ENCODE measurements at regions not wholly inside any gene's neighbourhood (a gene's known extent, or its start where the extent isn't known, plus 50 kb on each side); places are given as distances from the start of the nearest gene placed in this dataset.

- H3K4ac ChIP-seq (ENCODE audit: low read depth, low read length): no peak overlapping the region
- no peaks in the 10 kb centered on the region for H3K27me3 ChIP-seq (ENCODE audit: insufficient read depth, low read length, poor library complexity)
Measured at GRCh38 chr12:98317939-98318899, 197.2 kb upstream of the TMPO start.

DNA sequence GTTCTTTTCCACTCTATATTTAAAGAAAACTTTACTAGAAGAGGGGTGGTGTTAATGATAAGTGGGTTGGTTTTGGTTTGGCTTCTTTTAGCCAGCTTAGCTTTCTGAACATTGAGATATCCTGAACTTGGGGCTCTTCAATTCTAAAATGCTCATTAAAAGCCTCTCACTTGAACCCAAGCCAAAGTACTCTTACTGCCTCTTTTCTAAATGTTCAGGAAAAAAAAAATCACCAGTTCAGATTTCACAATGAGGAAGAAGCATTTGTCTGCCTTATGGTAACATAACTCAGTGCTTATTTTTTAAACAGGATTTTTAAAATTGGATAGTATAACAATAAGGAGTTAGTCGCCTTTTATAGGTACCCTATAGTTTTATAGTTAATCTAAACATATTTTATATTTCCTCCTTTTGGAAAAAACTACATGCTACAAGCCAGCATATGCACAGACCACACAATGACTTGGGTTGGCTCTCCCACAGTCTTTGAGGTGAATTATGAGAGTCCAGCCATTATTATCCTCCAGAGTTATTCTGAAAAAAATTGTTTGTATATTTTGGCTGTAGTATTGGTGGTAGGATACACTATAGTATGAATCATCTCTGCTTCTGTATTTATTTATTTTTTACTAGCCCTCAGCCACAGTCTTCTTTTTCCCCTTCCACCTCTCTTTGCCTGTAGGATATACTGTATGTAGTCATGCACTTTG lies 195.5 kb upstream of the TMPO start:
- DNase-seq: no peak
- H3K79me1 ChIP-seq (ENCODE audit: low read length): no peaks in the 10 kb centered on the region
- no peak overlapping the region for H3K4me2 ChIP-seq (ENCODE audit: low read length)
- H2AK5ac ChIP-seq (ENCODE audit: low read length): no peak overlapping the region
- no peaks in the 10 kb centered on the region for H3K79me2 ChIP-seq (ENCODE audit: control insufficient read depth, insufficient read depth, low read length)
- no peak overlapping the region for H3K56ac ChIP-seq (ENCODE audit: low read length)
- H2BK120ac ChIP-seq (ENCODE audit: low read depth, low read length): no peak overlapping the region
- no peaks in the 10 kb centered on the region for H3K36me3 ChIP-seq (ENCODE audit: control insufficient read depth, insufficient read depth, low read length)
- no peak overlapping the region for H3K23ac ChIP-seq (ENCODE audit: low read length)
- no peak overlapping the region for H3K9ac ChIP-seq (ENCODE audit: low read length)
- H2BK15ac ChIP-seq (replicated peaks; ENCODE audit: low read depth): no peak overlapping the region
- no peak overlapping the region for H3K4me3 ChIP-seq (ENCODE audit: low read length)
- no peak overlapping the region for H3K4ac ChIP-seq (ENCODE audit: low read depth, low read length)
- no peak overlapping the region for H4K5ac ChIP-seq (ENCODE audit: low read length)
- no CpG with 5 or more reads among the region's 1 CpG for WGBS (ENCODE audit: extremely low coverage, insufficient coverage, low lambda C conversion rate)
- no peak overlapping the region for H3K18ac ChIP-seq (ENCODE audit: low read length)
- no peaks in the 10 kb centered on the region for H3K27me3 ChIP-seq (ENCODE audit: insufficient read depth, low read length, poor library complexity)
- H3K4me1 ChIP-seq (ENCODE audit: control insufficient read depth, low read depth, low read length): no peaks in the 10 kb centered on the region
- no peak overlapping the region for H2BK5ac ChIP-seq (ENCODE audit: low read length)
- H4K8ac ChIP-seq (ENCODE audit: low read depth, low read length): no peak overlapping the region
- H3K27ac ChIP-seq (ENCODE audit: low read depth, low read length): no peak overlapping the region

More at GRCh38 chr12:98317939-98318899, 197.2 kb upstream of the TMPO start:
- H4K5ac ChIP-seq (ENCODE audit: low read length): no peak overlapping the region
- H3K9ac ChIP-seq (ENCODE audit: low read length): no peak overlapping the region
- no peak overlapping the region for H2AK5ac ChIP-seq (ENCODE audit: low read length)
- H3K56ac ChIP-seq (ENCODE audit: low read length): no peak overlapping the region
- no peaks in the 10 kb centered on the region for H3K4me1 ChIP-seq (ENCODE audit: control insufficient read depth, low read depth, low read length)
- DNase-seq: no peak
- H2BK5ac ChIP-seq (ENCODE audit: low read length): no peak overlapping the region
- no peaks in the 10 kb centered on the region for H3K79me2 ChIP-seq (ENCODE audit: control insufficient read depth, insufficient read depth, low read length)
- H3K18ac ChIP-seq (ENCODE audit: low read length): no peak overlapping the region
- H2BK120ac ChIP-seq (ENCODE audit: low read depth, low read length): no peak overlapping the region
- H4K8ac ChIP-seq (ENCODE audit: low read depth, low read length): no peak overlapping the region
- H3K27ac ChIP-seq (ENCODE audit: low read depth, low read length): no peak overlapping the region
- H3K79me1 ChIP-seq (ENCODE audit: low read length): no peaks in the 10 kb centered on the region
- no peak overlapping the region for H3K4me3 ChIP-seq (ENCODE audit: low read length)
- no peak overlapping the region for H3K23ac ChIP-seq (ENCODE audit: low read length)
- no peak overlapping the region for H3K4me2 ChIP-seq (ENCODE audit: low read length)
- H3K36me3 ChIP-seq (ENCODE audit: control insufficient read depth, insufficient read depth, low read length): no peaks in the 10 kb centered on the region
- WGBS (ENCODE audit: extremely low coverage, insufficient coverage, low lambda C conversion rate): no CpG with 5 or more reads among the region's 6 CpGs
- H2BK15ac ChIP-seq (replicated peaks; ENCODE audit: low read depth): no peak overlapping the region

- Histone ChIP-seq H3K79me1 (ENCODE audit: low read length) (no peaks in the 10 kb centered on the region), H3K56ac (ENCODE audit: low read length) (no peak overlapping the region), H2BK15ac (replicated peaks; ENCODE audit: low read depth) (no peak overlapping the region), H3K79me2 (ENCODE audit: control insufficient read depth, insufficient read depth, low read length) (no peaks in the 10 kb centered on the region), H3K4me2 (ENCODE audit: low read length) (no peak overlapping the region), H3K36me3 (ENCODE audit: control insufficient read depth, insufficient read depth, low read length) (no peaks in the 10 kb centered on the region), H3K27me3 (ENCODE audit: insufficient read depth, low read length, poor library complexity) (no peaks in the 10 kb centered on the region), H3K4me3 (ENCODE audit: low read length) (no peak overlapping the region), H3K4ac (ENCODE audit: low read depth, low read length) (no peak overlapping the region), H4K8ac (ENCODE audit: low read depth, low read length) (no peak overlapping the region), H3K27ac (ENCODE audit: low read depth, low read length) (no peak overlapping the region), H2BK120ac (ENCODE audit: low read depth, low read length) (no peak overlapping the region), H2AK5ac (ENCODE audit: low read length) (no peak overlapping the region), H4K5ac (ENCODE audit: low read length) (no peak overlapping the region), H3K23ac (ENCODE audit: low read length) (no peak overlapping the region), H3K18ac (ENCODE audit: low read length) (no peak overlapping the region), H3K4me1 (ENCODE audit: control insufficient read depth, low read depth, low read length) (no peaks in the 10 kb centered on the region), H2BK5ac (ENCODE audit: low read length) (no peak overlapping the region), H3K9ac (ENCODE audit: low read length) (no peak overlapping the region)
- no peak for DNase-seq
Measured at GRCh38 chr12:98325003-98325402, 190.4 kb upstream of the TMPO start.

GRCh38 chr12:98328467-98328866 lies 186.9 kb upstream of the TMPO start:
- Histone ChIP-seq H2BK120ac (ENCODE audit: low read depth, low read length) (no peak overlapping the region), H3K79me1 (ENCODE audit: low read length) (no peaks in the 10 kb centered on the region), H3K4me1 (ENCODE audit: control insufficient read depth, low read depth, low read length) (no peaks in the 10 kb centered on the region), H3K23ac (ENCODE audit: low read length) (no peak overlapping the region), H2BK15ac (replicated peaks; ENCODE audit: low read depth) (no peak overlapping the region), H3K4me2 (ENCODE audit: low read length) (no peak overlapping the region), H3K27ac (ENCODE audit: low read depth, low read length) (no peak overlapping the region), H2AK5ac (ENCODE audit: low read length) (no peak overlapping the region), H4K8ac (ENCODE audit: low read depth, low read length) (no peak overlapping the region), H3K4me3 (ENCODE audit: low read length) (no peak overlapping the region), H3K56ac (ENCODE audit: low read length) (no peak overlapping the region), H3K27me3 (ENCODE audit: insufficient read depth, low read length, poor library complexity) (no peaks in the 10 kb centered on the region), H3K36me3 (ENCODE audit: control insufficient read depth, insufficient read depth, low read length) (no peaks in the 10 kb centered on the region), H3K79me2 (ENCODE audit: control insufficient read depth, insufficient read depth, low read length) (no peaks in the 10 kb centered on the region), H3K9ac (ENCODE audit: low read length) (no peak overlapping the region), H3K4ac (ENCODE audit: low read depth, low read length) (no peak overlapping the region), H2BK5ac (ENCODE audit: low read length) (no peak overlapping the region), H4K5ac (ENCODE audit: low read length) (no peak overlapping the region), H3K18ac (ENCODE audit: low read length) (no peak overlapping the region)
- WGBS (ENCODE audit: extremely low coverage, insufficient coverage, low lambda C conversion rate): no CpG with 5 or more reads among the region's 2 CpGs
- no peak for DNase-seq

- Histone ChIP-seq H3K4me2 (ENCODE audit: low read length) (no peak overlapping the region), H3K9ac (ENCODE audit: low read length) (no peak overlapping the region), H4K8ac (ENCODE audit: low read depth, low read length) (no peak overlapping the region), H4K5ac (ENCODE audit: low read length) (no peak overlapping the region), H3K4ac (ENCODE audit: low read depth, low read length) (no peak overlapping the region), H3K79me2 (ENCODE audit: control insufficient read depth, insufficient read depth, low read length) (no peaks in the 10 kb centered on the region), H3K56ac (ENCODE audit: low read length) (no peak overlapping the region), H3K4me1 (ENCODE audit: control insufficient read depth, low read depth, low read length) (no peaks in the 10 kb centered on the region), H3K27ac (ENCODE audit: low read depth, low read length) (no peak overlapping the region), H3K18ac (ENCODE audit: low read length) (no peak overlapping the region), H3K27me3 (ENCODE audit: insufficient read depth, low read length, poor library complexity) (no peaks in the 10 kb centered on the region), H2BK5ac (ENCODE audit: low read length) (no peak overlapping the region), H3K36me3 (ENCODE audit: control insufficient read depth, insufficient read depth, low read length) (no peaks in the 10 kb centered on the region), H2BK15ac (replicated peaks; ENCODE audit: low read depth) (peak overlapping the region; percentile 46), H2BK120ac (ENCODE audit: low read depth, low read length) (no peak overlapping the region), H3K79me1 (ENCODE audit: low read length) (no peaks in the 10 kb centered on the region), H2AK5ac (ENCODE audit: low read length) (no peak overlapping the region), H3K23ac (ENCODE audit: low read length) (no peak overlapping the region), H3K4me3 (ENCODE audit: low read length) (no peak overlapping the region)
- DNase-seq: no peak
- WGBS (ENCODE audit: extremely low coverage, insufficient coverage, low lambda C conversion rate): no CpG with 5 or more reads among the region's 5 CpGs
Measured at GRCh38 chr12:98329589-98329988, 185.8 kb upstream of the TMPO start.

All from mesendoderm (in vitro differentiated cells).